B cell (primary cell): ENCODE measurements at regions not wholly inside any gene's neighbourhood (a gene's known extent, or its start where the extent isn't known, plus 50 kb on each side); places are given as distances from the start of the nearest gene placed in this dataset.

Experiments used
- CTCF ChIP-seq: fragments of 200-600 bp; IDR thresholded peaks from one replicate; pipeline ENCODE4 v1.8.0; 2022; ENCODE audit warnings: antibody characterized with exemption, mild to moderate bottlenecking
- EZH2 ChIP-seq: IDR thresholded peaks from 2 replicates; pipeline ENCODE4 v1.6.1; 2012; ENCODE audit warnings: borderline replicate concordance, low read depth, mild to moderate bottlenecking, moderate library complexity, low read length; ENCODE audit not compliant: insufficient read depth, poor library complexity, severe bottlenecking

GRCh38 chr22:23370251-23370650 is 189.9 kb downstream of the BCR start:
- no peak for TF ChIP-seq CTCF
- TF ChIP-seq EZH2: no peak
